GM19043 (cell line): ENCODE measurements at regions not wholly inside any gene's neighbourhood (a gene's known extent, or its start where the extent isn't known, plus 50 kb on each side); places are given as distances from the start of the nearest gene placed in this dataset.

ENCODE experiments used
- ATAC-seq: cut with Tn5 transposase; IDR thresholded peaks from one replicate; pipeline ENCODE4 v1.9.1; 2021; ENCODE audit warnings: low read depth; ENCODE audit not compliant: unreplicated experiment

GRCh38 chr15:62977952-62978811 is 64.4 kb upstream of the TPM1 start:
- no peak for ATAC-seq

- ATAC-seq: no peak
Measured at GRCh38 chr15:62979252-62979651, 63.3 kb upstream of the TPM1 start.

GRCh38 chr15:62981071-62981470 is 61.5 kb upstream of the TPM1 start:
- ATAC-seq: no peak

GRCh38 chr15:62983956-62984355 is 58.6 kb upstream of the TPM1 start:
- no peak for ATAC-seq

- ATAC-seq: no peak
Measured at GRCh38 chr15:62985768-62986167, 56.8 kb upstream of the TPM1 start.

- ATAC-seq: no peak
Measured at GRCh38 chr15:62986948-62987347, 55.6 kb upstream of the TPM1 start.

GRCh38 chr15:62988701-62989100 is 53.8 kb upstream of the TPM1 start:
- no peak for ATAC-seq

GRCh38 chr15:62989366-62990055 is 53.0 kb upstream of the TPM1 start:
- no peak for ATAC-seq

- ATAC-seq: no peak
Measured at GRCh38 chr15:62991698-62992097, 50.8 kb upstream of the TPM1 start.

- ATAC-seq: no peak
Measured at GRCh38 chr15:62992302-62992701, 50.2 kb upstream of the TPM1 start.
